NCI-H2227 (cell line): ENCODE measurements at regions not wholly inside any gene's neighbourhood (a gene's known extent, or its start where the extent isn't known, plus 50 kb on each side); places are given as distances from the start of the nearest gene placed in this dataset.

Source experiments
- DNase-seq: peaks from one replicate; lab custom pipeline; 2025; ENCODE audit not compliant: unreplicated experiment; lab: John Stamatoyannopoulos, UW

DNA sequence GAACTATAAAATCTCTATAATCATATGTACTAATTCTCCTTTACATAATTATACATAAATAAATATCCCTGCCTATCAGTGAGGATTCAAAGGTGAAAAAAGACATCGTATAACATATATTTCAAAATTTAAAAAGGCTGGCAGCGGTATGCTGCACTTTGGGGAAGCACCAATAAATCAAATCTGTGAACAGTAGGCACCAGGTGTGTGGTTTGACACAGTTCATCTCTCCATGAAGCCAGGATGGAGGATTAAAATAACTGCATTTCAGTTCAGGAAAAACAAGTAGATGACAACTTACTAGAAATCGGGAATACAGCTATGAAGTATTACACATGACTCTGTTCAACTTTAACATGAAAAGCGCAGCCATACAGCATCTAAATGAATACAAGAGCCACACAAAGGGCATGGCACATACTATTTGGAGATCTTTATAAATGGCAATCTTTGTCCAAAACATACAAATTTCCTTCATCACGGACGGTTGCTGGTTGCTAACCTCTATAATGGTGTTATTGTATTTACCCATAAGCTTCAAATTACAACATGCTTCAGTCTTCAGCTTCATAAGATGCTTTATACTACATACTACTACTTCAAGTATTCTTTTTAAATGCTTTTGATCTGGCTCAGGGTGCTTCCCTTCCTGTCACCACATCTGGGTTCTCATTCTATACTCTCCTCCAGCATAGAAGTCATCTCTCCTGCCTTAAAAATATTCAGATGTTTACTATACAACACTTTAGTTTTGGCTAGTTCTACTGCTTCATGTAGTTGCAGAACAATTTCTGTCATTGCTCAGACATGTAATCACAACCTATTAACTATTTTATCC, 128.7 kb downstream of the KLF12 start:
- no peak for DNase-seq

DNA sequence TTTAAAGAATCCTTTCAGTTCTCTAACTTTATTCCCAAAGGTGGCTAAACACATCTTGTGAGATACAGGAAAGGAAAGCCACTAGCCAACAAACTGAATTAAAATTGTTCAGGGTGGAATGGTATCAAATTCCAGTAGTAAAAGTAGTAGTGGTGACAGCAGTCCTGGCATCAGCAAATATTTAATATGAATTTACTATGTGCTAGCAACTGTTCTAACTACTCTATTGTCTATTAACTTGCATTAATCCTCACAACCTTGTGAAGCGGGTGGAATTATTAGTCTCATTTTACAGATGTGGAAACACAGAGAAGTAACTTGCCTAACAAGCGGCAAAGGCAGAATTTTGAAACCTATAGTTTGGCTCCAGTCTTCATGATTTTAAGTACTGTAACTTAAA, 130.1 kb downstream of the KLF12 start:
- no peak for DNase-seq

DNA sequence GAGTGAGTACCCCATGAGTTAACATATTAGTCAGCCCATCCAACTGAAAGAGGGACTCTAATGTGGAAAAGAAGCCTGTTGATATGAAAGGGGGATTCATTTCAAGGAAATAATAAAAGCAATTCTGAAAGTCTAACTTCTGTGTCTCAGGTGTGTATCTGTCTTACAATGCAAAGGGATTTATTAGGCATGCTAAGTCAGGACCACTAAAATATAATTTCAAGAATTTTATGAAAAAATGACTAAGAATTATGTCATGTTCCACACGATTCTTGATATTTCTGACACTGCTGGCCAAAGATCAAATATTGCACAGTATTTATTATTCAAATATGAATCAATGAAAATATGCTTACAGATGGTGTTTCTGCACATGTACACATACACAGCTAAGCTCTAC, 130.8 kb downstream of the KLF12 start:
- DNase-seq = no peak

DNA sequence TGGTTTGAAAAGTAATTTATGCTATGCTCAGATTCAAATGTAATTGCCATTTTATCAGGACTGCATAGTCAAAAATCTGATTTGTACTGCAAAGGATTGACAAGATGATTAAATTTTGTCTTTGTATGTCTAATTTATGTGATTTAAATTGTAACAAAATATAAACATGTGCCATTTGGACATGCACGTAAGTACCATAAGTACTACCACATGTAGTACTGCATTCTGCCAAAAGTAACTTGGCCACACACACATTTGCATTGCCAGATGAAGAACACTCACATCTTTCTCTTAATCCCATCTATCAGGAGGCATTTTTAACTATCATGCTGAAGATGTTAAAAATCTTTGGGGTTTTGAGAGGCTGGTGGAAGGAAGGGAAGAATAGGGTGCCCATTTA, 133.3 kb downstream of the KLF12 start:
- no peak for DNase-seq

DNA sequence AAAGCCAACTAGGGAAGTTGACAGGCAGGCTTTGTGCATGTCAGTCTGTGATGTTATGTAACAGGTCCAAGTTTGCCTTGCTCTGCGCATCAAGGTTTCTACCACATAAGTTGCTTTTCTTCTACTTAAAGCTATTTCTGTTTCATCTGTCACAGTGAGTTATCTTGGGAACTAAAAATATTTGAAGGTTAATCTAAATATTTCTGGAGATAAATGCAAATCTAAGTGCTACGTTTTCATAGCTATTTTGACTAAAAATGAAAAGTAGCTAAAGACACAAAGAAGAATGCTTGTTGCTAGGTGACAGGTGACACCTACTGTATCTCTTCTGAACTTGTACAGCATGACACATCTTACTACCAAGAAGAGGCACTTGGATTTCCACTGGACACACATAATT, 135.6 kb downstream of the KLF12 start:
- DNase-seq = no peak

DNA sequence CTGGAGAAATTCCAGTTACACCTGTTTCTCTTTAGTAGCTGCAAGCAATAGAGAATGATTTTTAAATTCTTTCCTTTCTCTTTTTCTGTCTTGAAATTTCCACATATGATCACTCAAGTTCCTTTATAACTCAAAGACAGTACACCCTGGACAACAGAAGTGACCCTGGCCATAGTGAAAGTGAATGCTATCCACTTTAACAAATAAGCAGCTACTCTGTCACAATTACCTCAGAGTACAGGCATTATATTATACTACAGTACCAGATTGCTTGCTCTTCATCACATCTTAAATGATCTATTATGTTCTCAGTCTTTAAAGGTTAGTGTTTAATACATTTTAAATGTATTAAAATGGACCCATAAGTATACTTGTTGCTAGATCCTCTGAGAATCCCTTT, 136.2 kb downstream of the KLF12 start:
- DNase-seq = peak; percentile 17

DNA sequence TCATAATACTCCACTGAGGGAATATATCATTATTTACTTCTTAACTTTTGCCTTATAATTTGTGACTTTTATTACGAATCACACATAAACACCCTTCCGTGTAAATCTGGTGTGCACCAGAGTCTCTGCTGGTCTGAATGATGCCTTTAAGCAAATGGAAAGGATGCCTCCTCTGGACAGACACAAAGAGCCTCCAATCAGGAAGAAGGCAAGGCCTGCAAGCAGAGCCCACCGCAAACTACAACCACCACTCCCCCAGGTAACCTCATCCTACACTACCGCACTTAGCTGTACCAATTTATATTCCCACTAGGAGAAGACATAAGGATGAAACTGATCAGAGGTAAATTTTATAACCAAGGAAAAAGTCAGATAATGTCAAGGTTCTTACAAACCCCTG, 137.6 kb downstream of the KLF12 start:
- DNase-seq = no peak

DNA sequence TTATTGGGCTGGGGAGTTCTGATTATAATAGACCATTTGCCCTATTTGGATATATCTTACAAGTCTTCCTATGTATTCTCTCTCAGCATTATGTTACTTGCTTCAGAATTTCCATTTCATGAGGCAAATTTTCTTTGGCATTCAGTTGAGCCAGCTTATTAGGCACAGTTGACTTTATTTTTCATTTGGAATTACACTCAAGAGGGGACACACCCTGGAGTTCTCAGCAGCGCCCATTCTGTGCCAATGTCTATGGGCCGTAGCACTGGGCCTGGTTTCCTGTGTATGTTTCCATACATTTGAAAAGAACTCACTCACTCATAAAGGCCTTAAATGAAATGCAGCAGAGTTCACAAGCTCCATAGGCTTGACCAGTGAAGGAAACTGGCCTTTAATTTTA, 138.5 kb downstream of the KLF12 start:
- DNase-seq = no peak

DNA sequence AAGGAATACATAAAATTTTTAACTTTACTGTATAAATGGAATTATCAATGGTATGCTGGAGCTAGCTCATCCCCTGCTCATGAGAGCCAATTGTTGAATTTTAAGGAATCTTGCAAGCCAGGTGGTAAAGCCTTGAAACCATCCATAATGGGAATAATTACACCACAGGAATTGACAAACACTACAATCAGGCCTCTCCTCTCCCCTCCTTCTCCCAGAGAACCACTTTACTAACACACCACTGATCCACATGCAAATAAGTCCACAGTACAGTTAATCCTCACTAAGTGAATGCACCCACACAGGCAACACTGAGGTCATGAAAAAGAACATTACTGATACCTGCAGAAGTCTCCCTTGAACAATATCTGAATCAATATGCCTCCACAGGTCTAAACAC, 140.5 kb downstream of the KLF12 start:
- peak; percentile 4 for DNase-seq

DNA sequence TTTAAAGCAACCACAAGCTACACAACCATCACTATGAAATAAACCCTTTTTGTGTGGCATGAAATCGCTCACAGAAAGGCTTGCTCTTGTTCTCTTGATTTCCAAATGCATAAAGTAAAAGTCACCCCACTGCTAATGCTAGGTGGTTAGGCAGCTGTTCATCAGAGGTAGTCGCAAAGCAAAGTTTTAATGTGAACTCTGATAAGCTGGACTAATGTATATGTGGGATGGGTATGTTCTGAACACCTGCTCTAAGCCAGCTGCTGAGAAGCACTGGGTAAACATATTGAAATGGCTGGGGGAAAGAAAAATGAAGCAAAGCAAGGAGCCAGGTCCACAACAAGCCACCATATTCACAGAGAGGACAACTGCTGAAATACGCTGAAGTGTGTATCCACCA, 142.3 kb downstream of the KLF12 start:
- no peak for DNase-seq

DNA sequence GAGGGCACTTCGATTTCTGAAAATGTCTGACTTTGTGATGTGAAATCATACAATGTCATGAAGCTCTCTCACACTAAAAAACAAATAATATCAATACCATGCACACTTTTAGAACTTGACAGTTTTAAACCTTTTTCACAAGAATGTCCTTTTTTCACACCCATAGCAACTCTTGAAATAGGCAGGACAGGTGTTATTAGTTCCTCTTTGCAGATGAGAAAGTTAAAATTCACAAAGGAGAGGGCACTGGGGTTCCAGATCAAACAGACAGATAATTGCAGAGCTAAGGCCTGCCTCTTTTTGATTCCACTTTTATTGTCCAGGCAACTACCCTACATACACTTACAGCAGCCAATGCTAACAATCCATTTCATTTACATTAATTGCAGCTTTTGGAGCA, 142.8 kb downstream of the KLF12 start:
- DNase-seq = no peak

DNA sequence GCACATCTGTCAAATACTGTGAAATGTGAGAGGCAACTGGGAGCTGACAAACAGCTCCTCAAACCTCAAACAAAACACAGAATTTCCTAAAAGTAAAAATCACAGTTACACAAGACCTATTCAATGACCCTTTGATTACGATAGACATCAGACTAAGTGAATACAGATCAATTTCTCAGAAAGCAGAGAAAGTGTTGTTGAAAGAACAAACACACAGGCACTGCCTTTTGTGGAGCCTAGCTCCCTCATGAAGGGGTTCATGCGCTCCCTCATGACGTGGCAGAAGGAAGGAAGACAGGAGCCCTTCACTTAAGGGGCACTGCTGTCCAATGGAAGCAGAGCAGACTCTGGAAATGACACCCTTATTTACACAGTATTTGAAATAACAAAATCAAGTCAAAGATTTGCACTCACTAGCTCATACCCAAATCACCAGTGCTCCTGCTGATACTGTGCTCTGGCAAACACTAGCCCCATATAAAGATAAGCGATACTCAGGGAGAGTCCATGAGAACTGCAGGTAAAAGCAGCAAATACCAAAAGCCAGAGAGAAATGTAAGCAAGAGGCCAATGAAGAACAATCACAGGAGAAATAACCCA, 144.9 kb downstream of the KLF12 start:
- DNase-seq = no peak

DNA sequence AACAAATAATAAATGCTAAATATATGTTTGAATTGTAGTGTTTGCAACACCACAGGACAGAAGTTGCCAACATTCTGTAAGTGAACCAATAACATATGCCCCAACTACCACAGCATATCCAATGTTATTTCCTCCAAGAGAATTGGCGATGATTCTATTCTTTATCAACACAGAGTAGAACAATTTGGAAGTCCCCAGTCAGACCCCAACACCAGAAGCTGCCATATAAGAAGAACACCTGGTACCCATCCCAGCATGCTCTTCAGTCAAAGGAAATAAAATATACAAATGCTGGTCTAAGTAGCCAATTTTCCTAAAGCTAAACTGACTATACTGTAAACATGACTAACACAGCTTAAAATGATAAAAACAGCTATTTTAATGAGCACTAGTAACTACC, 145.7 kb downstream of the KLF12 start:
- no peak for DNase-seq

DNA sequence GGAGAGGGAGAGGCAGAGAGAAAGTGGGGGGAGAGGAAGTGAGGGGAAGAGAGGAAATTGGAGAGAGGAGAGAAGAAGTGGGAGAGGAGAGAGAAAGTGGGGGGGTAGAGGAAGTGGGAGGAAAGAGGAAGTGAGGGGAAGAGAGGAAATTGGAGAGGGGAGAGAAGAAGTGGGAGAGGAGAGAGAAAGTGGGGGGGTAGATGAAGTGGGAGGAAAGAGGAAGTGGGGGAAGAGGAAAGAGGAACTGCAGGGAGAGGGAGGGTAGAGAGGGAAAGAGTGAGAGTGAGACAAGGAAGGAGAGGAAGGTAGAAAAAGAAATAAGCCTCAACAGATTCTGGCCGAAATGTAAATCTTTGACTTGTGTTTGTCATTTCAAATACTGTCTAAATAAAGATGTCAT, 146.6 kb downstream of the KLF12 start:
- DNase-seq = no peak

DNA sequence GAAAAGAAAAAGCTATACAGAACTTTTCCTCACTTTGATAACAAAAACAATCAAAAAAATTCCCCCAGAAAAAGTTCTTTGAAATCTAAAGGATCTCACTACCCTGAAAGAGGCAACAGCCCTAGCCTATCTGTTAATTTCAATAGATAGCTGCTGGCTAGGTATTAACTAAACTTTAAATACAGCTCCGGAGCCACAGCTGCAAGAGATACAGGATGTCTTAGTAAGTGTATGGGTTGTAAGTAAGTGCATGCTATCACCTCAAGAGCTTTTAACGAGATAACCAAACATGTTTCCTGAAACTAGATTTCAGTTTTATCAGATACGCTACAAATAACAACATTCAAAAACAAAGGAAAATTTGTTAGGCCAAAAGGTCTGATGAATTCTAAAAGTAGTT, 148.4 kb downstream of the KLF12 start:
- peak; percentile 30 for DNase-seq

DNA sequence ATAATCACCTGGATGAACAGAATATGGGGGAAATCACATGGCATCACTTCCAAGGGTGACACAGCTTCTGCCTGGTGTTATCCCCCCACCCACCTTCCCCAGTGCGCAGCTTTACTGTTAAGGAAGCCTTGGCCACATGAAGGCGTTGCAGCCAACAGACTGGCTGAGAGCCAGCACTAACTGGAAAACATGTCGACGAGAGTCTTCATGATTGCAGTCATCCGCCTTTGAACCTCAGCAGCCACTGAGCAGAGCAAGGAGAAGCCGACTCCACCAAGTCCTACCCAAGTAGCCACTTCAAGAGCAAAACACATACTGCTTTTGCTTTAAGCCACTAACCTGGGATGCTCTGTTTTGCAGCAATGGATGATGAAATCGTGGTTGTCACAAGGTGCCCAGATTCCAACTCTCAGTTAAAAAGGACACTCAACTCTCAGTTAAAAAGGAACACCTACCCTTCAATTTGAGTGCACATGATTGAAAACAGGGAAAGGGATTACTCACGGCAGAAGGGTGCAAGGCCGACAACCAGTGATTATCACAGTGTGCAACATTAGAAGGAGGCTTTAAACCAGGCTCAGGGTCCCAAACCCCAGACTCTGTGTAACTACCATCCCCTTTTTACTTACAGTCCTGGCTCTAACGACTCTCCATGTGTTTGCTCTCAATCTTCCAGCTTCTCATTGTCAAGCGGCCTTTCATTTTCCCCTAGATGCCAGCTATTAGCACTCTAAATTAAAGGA, 149.1 kb downstream of the KLF12 start:
- DNase-seq = peak; percentile 89

DNA sequence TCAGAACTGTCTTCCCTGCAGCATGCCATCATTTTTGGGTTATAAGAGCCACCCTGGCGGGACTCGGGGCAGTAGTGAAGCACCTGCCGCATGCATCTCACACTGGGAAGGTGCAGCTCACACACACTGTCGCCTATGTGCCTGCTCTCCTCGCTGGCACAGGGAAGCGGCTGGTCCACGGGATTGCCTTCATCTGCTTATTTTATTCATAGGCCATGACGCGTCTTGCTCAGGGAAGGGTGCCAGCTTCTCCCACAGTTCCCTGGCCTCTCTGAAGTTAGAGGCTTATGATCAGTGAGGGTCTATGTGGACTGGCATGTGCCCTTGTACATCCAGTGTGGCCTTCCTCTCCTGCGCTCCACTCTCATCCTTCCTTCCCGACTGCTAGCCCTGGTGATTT, 150.0 kb downstream of the KLF12 start:
- DNase-seq = peak; percentile 10

DNA sequence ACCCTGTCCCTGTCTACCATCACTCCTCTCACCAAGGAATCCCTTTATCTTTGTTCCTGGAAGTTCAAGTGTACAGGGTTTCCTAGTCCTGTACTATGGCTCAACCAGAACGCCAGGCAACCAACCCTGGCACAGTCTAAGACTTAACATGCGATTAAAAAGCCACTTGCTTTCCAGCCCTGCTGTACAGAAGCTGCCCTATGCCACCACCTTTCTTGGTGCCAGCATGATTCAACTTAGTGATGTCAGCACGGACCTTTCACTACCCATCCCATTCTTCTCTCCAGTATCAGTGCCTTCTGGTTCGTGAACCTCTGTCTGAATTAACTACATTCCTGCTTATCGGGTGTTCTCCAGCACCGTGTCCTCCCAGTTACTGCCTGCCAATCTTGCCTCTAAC, 151.1 kb downstream of the KLF12 start:
- no peak for DNase-seq

DNA sequence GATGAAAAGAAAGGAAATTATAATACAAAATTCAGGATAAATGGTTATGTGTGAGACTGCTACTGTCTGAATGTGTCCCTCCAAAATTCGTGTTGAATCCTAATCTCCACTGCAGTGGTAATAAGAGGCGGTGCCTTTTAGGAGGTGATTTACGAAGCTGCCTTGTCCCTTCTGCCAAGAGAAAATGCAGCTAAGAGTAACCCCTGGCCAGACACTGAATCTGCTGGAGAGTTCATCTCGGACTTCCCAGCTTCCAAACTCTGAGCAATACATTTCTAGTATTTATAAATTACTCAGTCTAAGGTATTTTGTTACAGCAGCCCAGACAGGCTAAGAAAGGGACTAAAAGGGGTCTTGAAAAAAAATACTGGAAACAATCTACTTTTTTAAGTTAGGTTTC, 152.6 kb downstream of the KLF12 start:
- DNase-seq = peak; percentile 12

DNA sequence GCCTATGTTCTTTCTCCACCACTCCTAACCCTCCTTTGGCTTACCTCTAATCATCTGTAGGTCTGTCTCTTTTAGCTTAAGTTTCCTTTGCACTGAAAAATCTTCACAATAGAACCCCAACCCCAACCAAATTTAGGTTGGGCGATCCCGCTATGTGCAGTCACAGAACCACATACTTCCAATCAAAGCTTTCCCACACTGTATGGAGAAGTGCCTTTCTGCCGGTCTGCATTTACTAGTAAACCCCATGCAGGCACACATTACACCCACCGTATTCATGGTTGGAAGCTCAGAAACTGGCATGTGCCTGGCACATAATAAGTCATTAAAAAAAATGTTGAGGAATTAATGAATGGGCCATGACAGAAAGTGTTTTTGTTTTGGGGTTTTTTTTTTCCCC, 158.4 kb downstream of the KLF12 start:
- no peak for DNase-seq

DNA sequence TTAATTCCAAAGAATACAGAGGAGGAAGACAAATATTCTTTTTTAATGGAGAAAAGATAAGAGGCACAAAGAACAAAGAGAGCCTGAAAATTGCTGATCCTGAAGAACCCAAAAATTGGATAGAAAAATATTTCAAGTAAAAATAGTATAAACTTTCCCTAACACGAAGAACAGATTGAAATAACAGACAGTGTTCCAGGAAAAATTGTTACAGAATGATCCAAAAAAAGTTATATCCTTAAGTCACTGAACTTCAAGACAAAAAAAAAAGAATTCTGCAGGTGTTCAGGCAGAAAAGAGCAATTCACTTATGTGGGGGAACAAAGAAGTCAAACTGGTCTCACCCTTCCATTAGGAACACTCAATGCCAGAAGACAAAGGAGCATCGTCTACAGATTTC, 160.2 kb downstream of the KLF12 start:
- no peak for DNase-seq

DNA sequence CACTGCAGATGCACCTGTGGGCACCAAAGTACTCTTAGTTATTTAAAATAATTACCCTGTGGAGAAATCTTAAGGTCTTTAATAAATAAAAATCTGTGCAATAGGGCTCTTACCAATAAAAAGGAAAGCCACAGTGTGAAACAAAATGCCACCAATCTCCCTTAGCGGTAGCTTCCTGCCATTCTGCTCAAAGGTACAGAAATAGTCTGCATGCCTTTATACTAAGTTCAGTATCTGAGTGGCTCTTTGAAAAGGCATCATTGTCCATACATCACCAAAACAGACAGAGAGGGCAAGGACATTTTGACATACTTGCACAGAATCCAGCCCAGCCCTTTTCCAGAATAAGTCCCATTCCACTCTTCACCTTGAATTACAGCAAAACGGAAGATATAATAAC, 161.0 kb downstream of the KLF12 start:
- DNase-seq = no peak
